ENCODE measurements at regions not wholly inside any gene's neighbourhood (a gene's known extent, or its start where the extent isn't known, plus 50 kb on each side); places are given as distances from the start of the nearest gene placed in this dataset.

GRCh38 chr12:114478865-114479264, 72.9 kb upstream of the TBX5 start:
- FAIRE-seq: no peak
- no peak for DNase-seq (ENCODE audit: extremely low read depth in 1 of 4, low spot score in 3 of 4)
- CTCF ChIA-PET (ENCODE audit: low intra/inter-chr PET ratio): interaction anchor here (0.6 kb wide), 1 partner anchor 28 kb away, joined by 3 read pairs; no protein-coding TSS in a partner anchor
- in situ Hi-C loops (cut with MboI): no loop called here
- POLR2A ChIA-PET: interaction anchor here (0.6 kb wide), 1 partner anchor 496 kb away, joined by 3 read pairs; no protein-coding TSS in a partner anchor
- H3K9ac ChIP-seq (ENCODE audit: insufficient read depth in 1 of 2, low read depth in 2 of 2, low read length in 2 of 2): no peak overlapping the region
- intact Hi-C loops (cut with micrococcal nuclease): loop anchor here (10.0 kb wide), 1 partner anchor 314 kb away; no protein-coding TSS in a partner anchor
- no peaks in the 10 kb centered on the region for H3K79me2 ChIP-seq (ENCODE audit: control insufficient read depth, insufficient read depth, low read length)
- no peaks in the 10 kb centered on the region for H3K36me3 ChIP-seq (ENCODE audit: control insufficient read depth, insufficient read depth, low read length)
- H3K27me3 ChIP-seq (ENCODE audit: control insufficient read depth in 2 of 2, insufficient read depth in 2 of 2, low read length in 2 of 2): peaks cover 14 to 36% of the 10 kb centered on the region in 2 experiments; a peak in 4 of 5 replicates
- no peak overlapping the region for H3K27ac ChIP-seq (ENCODE audit: extremely low read depth, low read depth, low read length)
- H4K20me1 ChIP-seq (replicated peaks; ENCODE audit: control insufficient read depth, insufficient read depth, low read length): no peaks in the 10 kb centered on the region; the same call in 1 of the 2 replicates
- no peak overlapping the region for H3K4me2 ChIP-seq (ENCODE audit: insufficient read depth, low read length)
- H3K9me1 ChIP-seq (ENCODE audit: control insufficient read depth, insufficient read depth, low read length): no peaks in the 10 kb centered on the region
- no peak overlapping the region for H2AFZ ChIP-seq (ENCODE audit: low read depth, low read length)
- no TSS peak for BruUV-seq (replicated peaks)
- 0% methylated on average over 5 of the region's 5 CpGs for WGBS (ENCODE audit: insufficient coverage, low coverage, missing lambda C conversion rate)
- no peaks in the 10 kb centered on the region for H3K4me1 ChIP-seq (replicated peaks in 1 of 2; ENCODE audit: control insufficient read depth in 2 of 2, insufficient read depth in 2 of 2, low read length in 2 of 2)
- H3K9me3 ChIP-seq (replicated peaks; ENCODE audit: control insufficient read depth, insufficient read depth, low read depth, low read length): no peaks in the 10 kb centered on the region
- H3K4me3 ChIP-seq: no peak overlapping the region
- no peak for ATAC-seq
- no peak for TF ChIP-seq NFIX (CRISPR knock-in tag; IDR thresholded peaks at IDR 0.05; ENCODE audit: low read depth)
- TF ChIP-seq ZEB2 (IDR thresholded peaks at IDR 0.05): no peak
- TF ChIP-seq FOXP4 (CRISPR knock-in tag; IDR thresholded peaks at IDR 0.05; ENCODE audit: borderline replicate concordance): no peak
- no peak for TF ChIP-seq ZNF41 (CRISPR knock-in tag; conservative IDR thresholded peaks at IDR 0.05)
- no peak for TF ChIP-seq MYC (IDR thresholded peaks at IDR 0.05; ENCODE audit: low read depth, low read length)
- no peak for TF ChIP-seq MYC (CRISPR knock-in tag; IDR thresholded peaks at IDR 0.05; ENCODE audit: borderline replicate concordance, low read depth)
- no peak for TF ChIP-seq RFX5 (IDR thresholded peaks at IDR 0.05; ENCODE audit: low read depth, low read length)
- TF ChIP-seq PREB (CRISPR knock-in tag; IDR thresholded peaks at IDR 0.05): no peak
- no peak for TF ChIP-seq SOX6 (IDR thresholded peaks at IDR 0.05)
- TF ChIP-seq, protein P1, sequence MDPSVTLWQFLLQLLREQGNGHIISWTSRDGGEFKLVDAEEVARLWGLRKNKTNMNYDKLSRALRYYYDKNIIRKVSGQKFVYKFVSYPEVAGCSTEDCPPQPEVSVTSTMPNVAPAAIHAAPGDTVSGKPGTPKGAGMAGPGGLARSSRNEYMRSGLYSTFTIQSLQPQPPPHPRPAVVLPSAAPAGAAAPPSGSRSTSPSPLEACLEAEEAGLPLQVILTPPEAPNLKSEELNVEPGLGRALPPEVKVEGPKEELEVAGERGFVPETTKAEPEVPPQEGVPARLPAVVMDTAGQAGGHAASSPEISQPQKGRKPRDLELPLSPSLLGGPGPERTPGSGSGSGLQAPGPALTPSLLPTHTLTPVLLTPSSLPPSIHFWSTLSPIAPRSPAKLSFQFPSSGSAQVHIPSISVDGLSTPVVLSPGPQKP (CRISPR knock-in tag; IDR thresholded peaks at IDR 0.05): no peak
- TF ChIP-seq EGR1 (conservative IDR thresholded peaks at IDR 0.05): no peak
- TF ChIP-seq ZNF239 (CRISPR knock-in tag; IDR thresholded peaks at IDR 0.05): no peak
- no peak for TF ChIP-seq FOXJ3 (CRISPR knock-in tag; IDR thresholded peaks at IDR 0.05)
- TF ChIP-seq VEZF1 (CRISPR knock-in tag; IDR thresholded peaks at IDR 0.05): no peak
- TF ChIP-seq ZNF354B (CRISPR knock-in tag; IDR thresholded peaks at IDR 0.05): no peak
- no peak for TF ChIP-seq CGGBP1 (CRISPR knock-in tag; IDR thresholded peaks at IDR 0.05)
- TF ChIP-seq CSDE1 (IDR thresholded peaks at IDR 0.05): no peak

All from K562 (cell line).